GM06990 (cell line): ENCODE measurements at regions not wholly inside any gene's neighbourhood (a gene's known extent, or its start where the extent isn't known, plus 50 kb on each side); places are given as distances from the start of the nearest gene placed in this dataset.

Experiments
- DNase-seq: peaks from one replicate; pipeline ENCODE4 v3.0.0-alpha.2; 2011; ENCODE audit not compliant: insufficient read length; ENCODE audit errors: extremely low read depth
- H3K27me3 ChIP-seq: replicated peaks from 2 replicates; pipeline ENCODE4 v1.6.0; 2011; ENCODE audit warnings: low read length; ENCODE audit not compliant: control insufficient read depth, insufficient read depth
- H3K36me3 ChIP-seq: 2 replicates; pipeline ENCODE4 v1.5.1; 2011; ENCODE audit warnings: low read length; ENCODE audit not compliant: control insufficient read depth, insufficient read depth
- H3K4me3 ChIP-seq: replicated peaks from 2 replicates; pipeline ENCODE4 v1.5.1; 2011; ENCODE audit warnings: low read depth, mild to moderate bottlenecking, control low read depth, low read length
- CTCF ChIP-seq: IDR thresholded peaks from 2 replicates; pipeline ENCODE4 v1.5.1; 2011; ENCODE audit warnings: low read length, control low read depth, mild to moderate bottlenecking, inconsistent platforms; ENCODE audit not compliant: insufficient read depth, poor library complexity, severe bottlenecking

- H3K27me3 ChIP-seq: no peaks in the 10 kb centered on the region
- no peaks in the 10 kb centered on the region for H3K36me3 ChIP-seq
- no peak for DNase-seq
- H3K4me3 ChIP-seq: no peak overlapping the region
- no peak for TF ChIP-seq CTCF
Observed at GRCh38 chr16:63067141-63067540, 1030.9 kb upstream of the CDH8 start.

DNA sequence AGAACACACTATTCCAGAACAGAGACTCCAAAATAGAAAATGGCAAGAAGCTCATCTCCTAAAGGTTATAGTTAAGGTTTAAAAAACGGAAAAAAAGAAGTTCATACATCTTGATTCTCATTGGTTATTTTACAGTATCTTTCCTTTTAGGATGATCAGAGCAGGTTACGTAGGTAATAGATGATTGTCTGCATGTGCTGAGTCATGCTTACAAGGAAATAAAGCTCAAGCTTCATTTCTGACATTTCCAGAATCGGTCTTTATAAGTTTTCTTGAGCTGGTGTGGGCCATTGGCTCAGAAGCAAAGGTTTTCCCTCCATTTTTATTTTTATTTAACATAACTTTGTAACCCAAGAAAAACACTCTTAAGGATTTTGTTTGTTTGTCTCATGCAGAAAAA is 1030.3 kb upstream of the CDH8 start:
- TF ChIP-seq CTCF: no peak
- H3K4me3 ChIP-seq: no peak overlapping the region
- H3K27me3 ChIP-seq: no peaks in the 10 kb centered on the region
- DNase-seq: no peak
- no peaks in the 10 kb centered on the region for H3K36me3 ChIP-seq

DNA sequence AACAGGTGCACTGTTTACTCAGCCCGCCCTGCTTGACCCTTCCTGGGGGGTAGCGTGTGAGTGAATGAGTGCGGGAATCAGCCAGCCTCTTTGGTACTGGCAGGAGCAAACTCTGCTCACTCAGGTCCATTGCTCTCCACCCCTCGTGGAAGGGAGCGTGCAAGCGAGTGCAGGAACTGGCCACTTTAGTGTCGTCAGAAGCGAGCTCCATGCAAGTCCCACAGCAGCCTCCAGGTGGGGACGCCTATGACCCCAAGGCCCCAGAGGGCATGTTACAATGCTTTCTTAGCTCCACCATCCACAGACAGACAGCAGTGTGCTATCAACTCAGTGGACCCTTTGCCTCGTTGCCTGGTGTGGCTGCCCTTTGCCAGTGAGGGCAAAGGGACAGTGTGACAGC is 1025.1 kb upstream of the CDH8 start:
- Histone ChIP-seq H3K27me3 (no peaks in the 10 kb centered on the region), H3K36me3 (no peaks in the 10 kb centered on the region), H3K4me3 (no peak overlapping the region)
- no peak for TF ChIP-seq CTCF
- DNase-seq: no peak

- Histone ChIP-seq H3K27me3 (no peaks in the 10 kb centered on the region), H3K36me3 (no peaks in the 10 kb centered on the region), H3K4me3 (no peak overlapping the region)
- DNase-seq: no peak
- TF ChIP-seq CTCF: no peak
Observed at GRCh38 chr16:63059676-63060075, 1023.4 kb upstream of the CDH8 start.

DNA sequence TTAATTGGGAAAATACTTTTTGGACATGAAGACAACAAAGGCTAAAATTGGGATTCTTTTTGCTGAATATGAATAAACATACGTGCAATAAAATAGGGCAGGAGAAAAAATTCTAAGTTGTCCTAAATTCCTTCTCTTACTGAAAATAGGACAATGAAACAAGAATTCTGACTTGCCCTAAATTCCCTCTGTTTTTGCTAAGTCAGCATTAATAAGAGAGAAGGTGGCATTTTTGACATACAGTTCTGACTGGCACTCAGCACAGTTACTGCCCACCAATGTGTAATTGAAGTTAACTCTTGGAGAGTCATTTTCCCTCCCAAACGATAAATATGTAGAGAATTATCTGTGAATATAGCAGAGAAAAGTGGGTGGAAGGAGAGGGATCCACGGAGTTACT is 1021.1 kb upstream of the CDH8 start:
- no peak for TF ChIP-seq CTCF
- no peaks in the 10 kb centered on the region for H3K27me3 ChIP-seq
- no peak for DNase-seq
- H3K4me3 ChIP-seq: no peak overlapping the region
- H3K36me3 ChIP-seq: no peaks in the 10 kb centered on the region

DNA sequence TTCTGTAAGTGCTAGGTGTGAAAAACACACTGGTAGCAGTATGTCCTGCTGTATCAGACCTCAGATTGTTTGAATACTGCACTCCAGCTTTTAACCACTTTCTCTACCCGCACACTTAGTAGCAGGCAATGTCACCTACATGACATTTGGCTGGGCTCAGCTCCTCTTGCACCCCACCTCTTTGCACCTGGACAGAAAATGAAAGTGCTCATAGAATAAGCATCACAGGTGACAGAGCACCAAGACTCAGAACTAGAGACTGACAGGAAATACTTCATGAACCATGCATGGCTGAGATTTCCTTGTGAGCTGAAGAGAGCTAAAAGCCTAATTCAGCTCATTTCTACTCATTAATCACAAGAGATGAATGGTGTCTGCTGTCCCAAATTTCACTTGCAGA is 1014.2 kb upstream of the CDH8 start:
- DNase-seq: no peak
- Histone ChIP-seq H3K4me3 (no peak overlapping the region), H3K36me3 (no peaks in the 10 kb centered on the region), H3K27me3 (no peaks in the 10 kb centered on the region)
- TF ChIP-seq CTCF: no peak
